Kidney tubule cell (primary cell): ENCODE measurements at regions not wholly inside any gene's neighbourhood (a gene's known extent, or its start where the extent isn't known, plus 50 kb on each side); places are given as distances from the start of the nearest gene placed in this dataset.

Experiments
- DNase-seq: peaks from one replicate; pipeline ENCODE4 v3.0.0-alpha.2; 2018; ENCODE audit warnings: low spot score

GRCh38 chr11:134745456-134745855, 333.4 kb upstream of the B3GAT1 start:
- DNase-seq = no peak

- DNase-seq = no peak
These were observed 331.8 kb upstream of the B3GAT1 start for GRCh38 chr11:134743820-134744195.

GRCh38 chr11:134742956-134743819, 331.1 kb upstream of the B3GAT1 start:
- no peak for DNase-seq

DNA sequence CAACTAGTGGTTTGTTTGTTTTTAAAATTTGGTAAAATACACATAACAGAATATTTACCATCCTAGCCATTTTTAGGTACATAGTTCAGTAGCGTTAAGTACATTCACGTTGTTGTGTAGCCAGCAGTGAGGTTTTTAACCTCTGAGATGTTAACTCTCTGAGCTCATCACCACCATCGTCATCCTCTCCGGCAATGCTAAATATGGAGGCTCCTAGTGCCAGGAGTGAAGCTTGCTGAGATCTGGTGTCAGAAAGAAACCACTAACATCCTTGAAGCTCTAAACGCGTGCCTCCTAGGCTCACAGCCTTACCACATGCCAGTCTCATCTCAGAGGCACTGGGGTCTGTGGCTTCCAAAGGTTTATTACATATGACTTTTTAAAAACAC, 330.2 kb upstream of the B3GAT1 start:
- DNase-seq = no peak

DNA sequence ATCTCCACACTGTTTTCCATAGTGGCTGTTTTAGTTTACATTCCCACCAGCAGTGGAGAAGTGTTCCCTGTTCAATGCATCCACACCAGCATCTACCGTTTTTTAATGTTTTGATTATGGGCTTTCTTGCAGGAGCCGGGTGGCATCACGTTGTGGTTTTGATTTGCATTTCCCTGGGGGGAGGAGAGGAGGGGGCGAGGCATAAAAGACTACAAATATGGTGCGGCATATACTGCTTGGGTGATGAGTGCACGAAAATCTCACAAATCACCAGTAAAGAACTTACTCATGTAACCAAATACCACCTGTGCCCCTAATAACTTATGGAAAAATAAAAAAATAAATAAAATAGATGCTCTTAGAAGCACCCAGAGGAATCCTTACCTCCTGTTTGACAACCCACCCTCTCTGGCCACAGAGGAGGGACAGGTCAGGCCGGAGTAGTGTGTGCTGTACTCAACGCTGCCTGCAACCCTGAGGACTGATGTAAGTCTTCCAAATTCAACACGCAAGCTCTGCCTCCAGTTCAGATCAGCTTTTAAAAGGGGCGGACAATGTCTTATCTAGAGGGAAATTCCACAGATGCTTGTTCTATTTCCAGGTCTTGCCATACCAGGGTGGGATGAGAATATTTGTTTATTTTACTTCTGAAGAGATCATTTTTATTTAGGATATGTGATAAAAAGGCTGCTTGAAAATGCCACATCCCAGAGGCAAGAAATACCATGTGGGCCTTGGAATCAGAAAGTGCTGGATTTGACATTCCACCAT, 329.6 kb upstream of the B3GAT1 start:
- no peak for DNase-seq

DNA sequence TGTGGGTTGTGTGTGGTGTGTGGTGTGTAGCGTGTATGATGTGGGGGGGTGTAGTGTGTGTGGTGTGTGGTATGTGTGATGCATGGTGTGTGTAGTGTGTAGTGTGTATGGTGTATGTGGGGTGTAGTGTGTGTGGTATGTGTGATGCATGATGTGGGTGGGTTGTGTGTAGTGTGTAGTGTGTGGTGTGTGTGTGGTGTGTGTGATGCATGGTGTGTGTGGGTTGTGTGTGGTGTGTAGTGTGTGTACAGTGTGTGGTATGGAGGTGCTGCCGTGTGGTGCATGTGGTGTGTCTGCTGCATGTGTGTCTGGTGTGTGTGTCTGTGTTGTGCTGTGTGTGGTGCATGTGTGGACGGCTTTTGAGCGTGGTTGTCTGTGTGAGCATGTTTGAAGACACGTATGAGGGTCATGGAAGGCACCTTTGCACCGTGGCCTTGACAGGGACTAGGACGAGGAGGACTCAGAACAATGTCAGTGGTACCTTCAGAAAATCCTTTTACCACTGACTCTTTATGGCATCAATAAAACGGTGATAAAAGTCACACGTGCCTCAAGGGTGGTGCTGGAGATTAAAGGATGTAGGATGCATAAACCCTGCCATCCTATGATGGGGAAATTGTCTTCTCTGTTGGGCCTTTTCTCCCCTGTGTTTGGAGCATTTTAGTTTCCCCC, 328.7 kb upstream of the B3GAT1 start:
- DNase-seq = no peak

DNA sequence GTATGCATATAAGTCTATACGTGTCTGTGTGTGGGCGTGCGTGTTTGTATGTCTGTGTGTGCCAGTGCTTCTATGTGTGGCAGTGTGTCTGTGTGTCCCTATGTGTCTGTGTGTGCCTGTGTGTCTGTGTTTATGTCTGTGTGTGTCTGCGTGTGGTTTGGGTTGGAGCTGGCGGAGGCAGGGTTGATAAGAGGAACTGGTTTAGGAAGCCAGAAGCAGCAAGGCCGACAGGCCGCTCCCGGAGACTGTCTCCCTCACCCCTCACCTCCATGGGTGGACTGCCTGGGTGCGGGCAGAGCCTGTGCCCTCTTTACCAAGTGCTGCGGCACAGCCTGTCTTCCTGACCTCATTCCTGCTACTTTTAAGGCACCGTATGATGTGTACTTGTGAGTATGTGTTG, 327.1 kb upstream of the B3GAT1 start:
- no peak for DNase-seq

- no peak for DNase-seq
These were observed 326.5 kb upstream of the B3GAT1 start for GRCh38 chr11:134738581-134738980.

DNA sequence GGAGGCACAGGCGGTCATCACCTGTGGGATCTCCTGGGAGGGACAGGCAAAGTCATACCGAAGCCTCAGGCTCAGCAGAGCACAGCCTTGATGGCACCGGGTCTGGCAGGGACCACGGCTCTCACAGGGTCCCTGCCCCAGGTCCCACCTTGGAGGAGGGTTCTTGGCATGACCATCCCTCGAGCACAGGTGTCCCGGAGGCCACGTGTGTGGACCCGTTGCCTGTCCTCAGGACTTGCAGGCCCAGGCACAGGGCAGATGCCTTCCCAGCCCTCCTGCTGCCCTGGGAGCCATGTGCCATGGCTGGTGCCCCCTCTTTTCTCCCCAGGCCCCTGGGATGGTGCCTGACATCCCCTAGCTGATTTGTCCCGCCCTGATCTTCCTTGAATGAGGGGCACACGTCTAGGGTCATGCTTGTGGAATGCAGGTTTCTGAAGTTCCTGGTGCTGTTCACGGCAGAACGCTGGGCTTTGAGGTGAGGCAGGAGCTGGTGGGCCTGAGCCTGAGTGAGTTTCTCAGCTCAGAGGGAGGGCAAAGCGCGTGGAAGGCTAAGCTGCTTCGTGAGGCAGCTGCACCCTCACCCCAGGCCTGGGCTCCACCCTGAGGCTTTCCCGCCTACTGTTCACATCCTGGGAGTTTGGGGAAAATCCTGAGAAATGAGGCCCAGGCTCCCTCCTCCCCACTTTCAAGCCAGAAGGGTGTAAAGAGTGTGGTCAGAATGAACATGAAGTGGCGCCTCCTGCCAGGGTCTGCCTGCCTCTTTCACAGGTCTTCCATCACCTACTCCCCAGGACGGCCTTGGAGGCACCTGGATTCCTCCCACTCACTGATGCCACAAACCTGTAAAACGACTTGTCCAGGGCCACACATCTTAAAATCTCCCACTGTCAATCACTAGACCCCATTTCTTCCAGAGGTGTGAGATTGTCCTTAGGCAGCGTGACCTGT, 325.8 kb upstream of the B3GAT1 start:
- DNase-seq = no peak

- DNase-seq = no peak
These were observed 324.4 kb upstream of the B3GAT1 start for GRCh38 chr11:134736251-134736947.

DNA sequence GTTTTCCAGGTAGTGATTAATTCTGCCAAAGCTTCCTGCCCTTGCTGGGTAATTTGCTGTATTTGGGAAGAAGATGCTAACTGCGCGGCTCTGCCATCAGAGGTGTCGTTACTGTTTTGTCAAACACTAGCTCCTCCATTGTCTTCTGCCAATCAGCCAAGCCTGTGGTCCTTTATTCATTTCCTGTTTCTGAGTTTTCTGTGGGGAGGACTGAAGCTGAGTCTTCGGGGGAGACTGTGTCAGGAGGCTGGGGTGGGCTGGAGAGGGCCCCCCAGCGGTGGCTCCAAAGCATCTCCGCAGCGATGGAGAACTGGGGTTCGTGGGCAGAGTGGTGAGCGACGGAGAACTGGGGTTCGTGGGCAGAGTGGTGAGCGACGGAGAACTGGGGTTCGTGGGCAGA, 322.9 kb upstream of the B3GAT1 start:
- no peak for DNase-seq

GRCh38 chr11:134734141-134734845, 322.3 kb upstream of the B3GAT1 start:
- peak; percentile 14 for DNase-seq

DNA sequence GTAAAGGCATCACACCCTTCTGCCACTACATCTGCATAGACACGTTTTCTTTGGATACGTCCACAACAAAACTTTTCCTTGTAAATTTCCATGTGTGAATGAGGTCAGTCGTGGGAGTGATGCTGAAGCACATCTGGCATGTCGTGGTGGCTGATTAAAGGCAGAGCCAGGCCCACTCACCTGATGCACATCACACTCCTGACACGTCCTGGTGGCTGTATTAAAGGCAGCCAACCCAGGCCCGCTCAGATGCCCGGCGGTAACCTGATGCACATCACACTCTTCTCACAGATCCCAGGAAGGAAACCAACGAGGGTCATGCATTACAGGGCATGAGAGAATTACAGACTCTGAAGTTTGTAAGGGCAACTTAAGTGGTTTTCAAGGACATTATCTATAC, 321.6 kb upstream of the B3GAT1 start:
- DNase-seq = no peak

DNA sequence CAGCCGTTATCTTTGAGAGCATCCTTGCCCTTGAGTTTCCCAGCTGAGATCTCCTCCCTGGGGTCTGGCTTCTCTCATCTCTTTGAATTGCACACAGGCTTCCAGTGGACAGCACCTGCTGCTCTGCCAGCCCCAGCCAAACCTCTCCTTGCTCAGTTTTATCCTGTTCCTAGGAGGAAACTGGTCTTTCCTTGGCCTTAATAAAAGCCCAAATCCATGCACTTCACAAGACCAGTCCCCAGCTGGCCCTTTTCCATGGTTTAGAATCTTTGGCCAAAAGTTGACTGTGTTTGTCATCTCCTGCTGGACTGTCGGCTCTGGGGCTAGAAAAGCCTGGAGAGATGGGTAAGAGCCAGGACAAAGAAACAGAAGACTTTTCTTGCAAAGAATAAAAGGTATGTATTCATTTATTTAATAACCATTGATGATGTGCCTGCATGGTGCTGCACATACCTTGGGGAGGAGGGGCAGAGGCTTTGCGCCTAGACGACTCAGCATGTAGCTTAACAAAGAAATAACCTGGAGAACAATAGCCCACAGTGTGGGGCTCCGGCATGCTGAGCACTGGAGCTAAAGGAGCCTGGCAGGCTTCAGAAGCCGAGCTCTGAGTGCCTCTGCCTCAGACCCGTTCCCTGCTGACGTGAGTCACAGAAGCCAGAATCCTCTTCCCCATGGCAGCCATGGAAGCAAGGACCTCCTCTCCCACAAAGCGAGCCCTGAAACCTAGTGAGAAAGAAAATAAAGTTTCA, 319.3 kb upstream of the B3GAT1 start:
- no peak for DNase-seq

DNA sequence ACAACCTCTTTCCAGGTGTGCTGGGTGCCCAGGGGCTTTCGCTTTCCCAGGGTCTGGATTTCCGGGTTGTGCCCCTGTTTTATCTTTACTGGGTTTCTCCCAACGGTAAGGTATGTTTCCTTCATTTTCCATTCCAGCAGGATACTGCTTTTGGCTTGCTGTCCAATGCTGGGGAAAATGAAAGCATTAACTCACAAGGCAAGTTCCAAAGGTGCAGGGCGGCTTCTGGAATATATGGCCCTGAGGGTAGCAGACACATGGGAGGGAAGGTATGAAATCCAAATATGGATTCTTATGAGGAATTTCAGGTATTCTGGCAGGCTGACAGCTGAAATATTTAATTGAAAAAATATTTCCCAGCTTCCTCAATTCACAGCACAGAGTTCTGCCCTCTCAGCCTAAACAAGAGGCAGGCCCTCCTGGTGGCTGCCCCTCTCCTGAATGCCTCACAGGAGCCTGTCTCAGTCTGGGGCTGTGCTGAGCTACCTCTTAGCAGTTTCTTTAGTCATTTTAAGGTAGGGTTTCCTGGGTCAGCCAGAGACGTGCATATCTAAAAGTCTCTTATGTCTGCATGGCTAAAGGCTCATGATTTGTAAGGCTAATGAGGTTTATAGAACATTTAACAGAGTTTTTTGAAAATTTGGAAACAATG, 318.6 kb upstream of the B3GAT1 start:
- no peak for DNase-seq

DNA sequence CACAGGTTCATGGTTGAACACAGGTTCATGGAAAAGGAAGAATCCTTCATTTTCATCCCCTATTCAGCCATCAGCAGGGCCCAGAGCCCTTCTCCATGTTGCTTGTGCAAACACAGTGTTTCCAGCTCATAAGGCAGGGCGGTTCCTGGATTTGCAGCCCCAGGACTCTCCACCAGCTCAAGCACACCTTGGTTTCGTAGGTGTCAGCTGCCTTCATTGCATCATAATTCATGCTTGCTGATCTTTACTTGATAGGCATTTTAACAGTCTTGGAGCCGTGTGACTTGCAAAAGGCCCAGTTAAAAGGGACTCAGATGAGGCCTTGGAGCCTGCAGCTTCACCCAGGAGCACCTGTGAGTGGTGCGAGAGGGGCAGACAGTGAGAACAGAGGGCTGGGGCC, 318.1 kb upstream of the B3GAT1 start:
- no peak for DNase-seq

DNA sequence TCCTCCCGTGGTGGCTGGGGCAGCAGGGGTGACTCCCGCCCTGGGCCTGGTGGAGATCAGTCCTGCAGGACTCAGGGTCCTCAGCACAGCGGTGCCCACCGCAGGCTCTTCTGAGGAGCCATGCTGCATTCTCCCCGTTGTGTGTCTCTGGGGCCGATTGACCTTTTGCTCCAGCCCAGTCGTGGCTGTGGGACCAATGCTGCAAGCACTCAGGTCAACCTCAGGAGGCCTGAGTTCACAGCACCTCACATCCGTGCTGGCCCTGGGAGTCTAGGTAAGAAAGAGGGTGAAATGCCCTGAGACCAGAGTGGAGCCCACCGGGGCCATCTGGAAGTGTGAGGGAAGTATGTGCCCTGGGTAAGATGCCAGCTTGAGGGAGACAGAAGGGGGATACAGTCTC, 316.1 kb upstream of the B3GAT1 start:
- DNase-seq = no peak

DNA sequence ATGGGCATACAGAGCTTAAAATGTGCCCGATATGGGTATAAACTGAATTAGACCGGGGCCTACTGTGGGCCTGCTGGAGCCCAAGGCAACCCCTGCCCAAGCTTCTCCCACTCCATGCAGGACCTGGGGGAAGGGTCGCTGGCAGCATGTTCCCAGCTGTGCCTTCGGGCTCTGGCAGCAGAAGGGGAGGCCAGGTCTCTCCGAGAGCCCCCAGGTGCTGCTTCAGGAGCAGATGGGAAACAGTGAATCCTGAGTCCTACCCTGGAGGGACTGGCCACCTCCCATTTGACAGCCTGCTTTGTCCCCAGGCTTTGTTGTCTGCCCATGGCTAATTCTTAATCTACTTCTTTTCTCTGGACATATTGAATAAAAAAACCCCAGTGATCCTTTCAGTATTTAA, 315.6 kb upstream of the B3GAT1 start:
- no peak for DNase-seq

DNA sequence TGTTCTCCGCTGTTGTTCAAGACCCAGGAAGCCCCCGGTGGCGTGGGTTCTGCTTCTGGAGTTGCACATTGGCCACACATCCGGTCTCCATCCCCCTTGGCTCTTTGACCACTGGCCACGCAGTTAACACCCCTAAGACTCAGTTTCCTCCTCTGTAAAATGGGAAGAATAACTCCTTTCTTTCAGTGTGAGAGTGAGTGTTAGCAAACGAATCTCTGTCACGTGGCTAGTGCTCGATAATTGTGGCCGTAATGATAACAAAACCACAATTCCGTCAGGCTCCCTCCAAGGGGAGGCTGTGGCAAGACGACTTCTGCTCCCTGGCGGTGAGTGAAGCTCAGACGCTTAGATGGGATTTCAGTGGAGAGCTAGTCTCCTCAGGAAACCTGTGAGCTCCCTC, 315.2 kb upstream of the B3GAT1 start:
- DNase-seq = no peak
